ENCODE measurements at regions not wholly inside any gene's neighbourhood (a gene's known extent, or its start where the extent isn't known, plus 50 kb on each side); places are given as distances from the start of the nearest gene placed in this dataset.

- no peak for TF ChIP-seq RNF2 (IDR thresholded peaks at IDR 0.05; ENCODE audit: borderline replicate concordance, low read depth, low read length, missing control alignments, poor library complexity, severe bottlenecking)
Measured at GRCh38 chr11:81080476-81080875, 1639.6 kb upstream of the TENM4 start (continued).

Data from H1 (cell line).